ENCODE measurements at regions not wholly inside any gene's neighbourhood (a gene's known extent, or its start where the extent isn't known, plus 50 kb on each side); places are given as distances from the start of the nearest gene placed in this dataset.

GRCh38 chr7:19410691-19411090 is 265.5 kb upstream of the FERD3L start:
- no peak for TF ChIP-seq JUNB (IDR thresholded peaks at IDR 0.05; ENCODE audit: unreplicated experiment)
- no peak for TF ChIP-seq CTCF (conservative IDR thresholded peaks at IDR 0.05; ENCODE audit: low read depth in 2 of 2)
- TF ChIP-seq EZH2phosphoT487 (IDR thresholded peaks at IDR 0.05; ENCODE audit: unreplicated experiment), result no peak
- TF ChIP-seq REST (IDR thresholded peaks at IDR 0.05; ENCODE audit: unreplicated experiment), result no peak
- no peak for TF ChIP-seq NANOG (IDR thresholded peaks at IDR 0.05; ENCODE audit: borderline replicate concordance)
- TF ChIP-seq EZH2 (IDR thresholded peaks at IDR 0.05; ENCODE audit: low read depth, unreplicated experiment), result no peak
- no peak for TF ChIP-seq ZNF114 (CRISPR knock-in tag; IDR thresholded peaks at IDR 0.05)
- TF ChIP-seq CREB1 (CRISPR knock-in tag; IDR thresholded peaks at IDR 0.05; ENCODE audit: low read depth), result no peak
- no peak for TF ChIP-seq STAT1 (IDR thresholded peaks at IDR 0.05; ENCODE audit: unreplicated experiment)
- no peak for TF ChIP-seq ETS1 (IDR thresholded peaks at IDR 0.05)
